BE2C (cell line): ENCODE measurements at regions not wholly inside any gene's neighbourhood (a gene's known extent, or its start where the extent isn't known, plus 50 kb on each side); places are given as distances from the start of the nearest gene placed in this dataset.
"Not testable (repeated sequence)": the region's sequence is repeated elsewhere in the genome, so short reads cannot be mapped to it uniquely, and the experiment has no call there.

ENCODE experiments used
- DNase-seq: peaks from one replicate; pipeline ENCODE4 v3.0.0-alpha.2; 2020
- H3K27me3 ChIP-seq: fragments of 250-450 bp; sonication (Bioruptor Pico); 2 replicates; pipeline ENCODE4 v1.5.1; 2020; ENCODE audit warnings: mild to moderate bottlenecking
- H3K36me3 ChIP-seq: fragments of 250-450 bp; sonication (Bioruptor Pico); 2 replicates; pipeline ENCODE4 v1.5.1; 2020; ENCODE audit warnings: mild to moderate bottlenecking
- H3K4me1 ChIP-seq: fragments of 250-450 bp; sonication (Bioruptor Pico); 2 replicates; pipeline ENCODE4 v1.5.1; 2020
- H3K4me3 ChIP-seq: 2 replicates; pipeline ENCODE4 v1.5.1; 2011; ENCODE audit warnings: low read depth, low read length
- H3K9me3 ChIP-seq: fragments of 250-450 bp; sonication (Bioruptor Pico); 2 replicates; pipeline ENCODE4 v1.5.1; 2020
- TF ChIP-seq, protein P1 (sequence below): IDR thresholded peaks from 2 replicates; pipeline ENCODE4 v1.5.1; 2012; ENCODE audit warnings: mild to moderate bottlenecking, low read depth, low read length

DNA sequence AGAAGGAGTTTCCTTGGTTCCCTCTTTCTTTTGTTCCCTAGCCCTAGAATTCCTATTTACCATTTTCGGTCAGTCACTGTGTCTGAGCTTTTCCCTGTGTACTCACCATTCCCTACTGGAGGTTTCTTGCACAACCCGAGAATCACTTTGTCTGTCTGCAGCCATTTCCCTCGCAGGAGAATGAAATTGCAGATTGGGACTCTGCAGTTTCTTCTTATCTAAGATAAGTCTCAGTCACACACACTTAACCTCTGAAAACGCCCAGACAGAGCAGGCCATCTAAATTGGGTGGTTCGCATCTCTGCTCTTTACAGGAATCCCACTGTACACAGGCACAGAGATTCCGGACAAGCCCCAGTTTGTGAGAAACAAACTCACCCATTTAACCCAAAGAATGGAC, 58.6 kb upstream of the CNTNAP2 start:
- H3K27me3 ChIP-seq, result no peaks in the 10 kb centered on the region
- H3K36me3 ChIP-seq, result no peaks in the 10 kb centered on the region
- H3K9me3 ChIP-seq, result no peaks in the 10 kb centered on the region; the same call in 1 of the 2 replicates
- no peak for DNase-seq
- no peak overlapping the region for H3K4me3 ChIP-seq
- TF ChIP-seq, protein P1, sequence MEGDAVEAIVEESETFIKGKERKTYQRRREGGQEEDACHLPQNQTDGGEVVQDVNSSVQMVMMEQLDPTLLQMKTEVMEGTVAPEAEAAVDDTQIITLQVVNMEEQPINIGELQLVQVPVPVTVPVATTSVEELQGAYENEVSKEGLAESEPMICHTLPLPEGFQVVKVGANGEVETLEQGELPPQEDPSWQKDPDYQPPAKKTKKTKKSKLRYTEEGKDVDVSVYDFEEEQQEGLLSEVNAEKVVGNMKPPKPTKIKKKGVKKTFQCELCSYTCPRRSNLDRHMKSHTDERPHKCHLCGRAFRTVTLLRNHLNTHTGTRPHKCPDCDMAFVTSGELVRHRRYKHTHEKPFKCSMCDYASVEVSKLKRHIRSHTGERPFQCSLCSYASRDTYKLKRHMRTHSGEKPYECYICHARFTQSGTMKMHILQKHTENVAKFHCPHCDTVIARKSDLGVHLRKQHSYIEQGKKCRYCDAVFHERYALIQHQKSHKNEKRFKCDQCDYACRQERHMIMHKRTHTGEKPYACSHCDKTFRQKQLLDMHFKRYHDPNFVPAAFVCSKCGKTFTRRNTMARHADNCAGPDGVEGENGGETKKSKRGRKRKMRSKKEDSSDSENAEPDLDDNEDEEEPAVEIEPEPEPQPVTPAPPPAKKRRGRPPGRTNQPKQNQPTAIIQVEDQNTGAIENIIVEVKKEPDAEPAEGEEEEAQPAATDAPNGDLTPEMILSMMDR, result no peak
- H3K4me1 ChIP-seq, result no peaks in the 10 kb centered on the region

GRCh38 chr7:146054909-146055308, 61.7 kb upstream of the CNTNAP2 start:
- no peak overlapping the region for H3K4me3 ChIP-seq
- no peaks in the 10 kb centered on the region; the same call in 1 of the 2 replicates for H3K9me3 ChIP-seq
- H3K36me3 ChIP-seq, result no peaks in the 10 kb centered on the region
- no peaks in the 10 kb centered on the region for H3K27me3 ChIP-seq
- TF ChIP-seq, protein P1, result no peak
- H3K4me1 ChIP-seq, result no peaks in the 10 kb centered on the region
- no peak for DNase-seq

DNA sequence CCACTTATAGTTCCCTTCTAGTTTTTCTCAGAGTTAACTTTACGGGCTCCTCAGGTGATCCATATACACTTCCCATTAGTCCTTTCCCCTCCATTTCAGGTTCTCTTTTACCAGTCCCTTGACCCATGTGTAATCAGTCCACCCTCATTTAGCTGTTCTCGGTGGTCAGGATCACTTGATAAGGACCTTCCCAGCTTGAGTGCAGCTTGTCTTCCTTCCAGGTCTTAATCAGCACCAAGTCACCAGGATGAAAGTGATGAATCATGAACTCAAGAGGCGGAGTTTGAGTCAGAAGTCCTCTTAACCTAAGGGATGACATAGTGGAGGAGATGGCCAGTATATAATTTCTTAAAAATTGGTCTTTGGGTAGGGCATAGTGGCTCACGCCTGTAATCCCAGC, 63.1 kb upstream of the CNTNAP2 start:
- Histone ChIP-seq H3K27me3 (no peaks in the 10 kb centered on the region), H3K4me3 (no peak overlapping the region), H3K36me3 (no peaks in the 10 kb centered on the region), H3K4me1 (no peaks in the 10 kb centered on the region), H3K9me3 (no peaks in the 10 kb centered on the region; the same call in 1 of the 2 replicates)
- DNase-seq, result no peak
- TF ChIP-seq, protein P1, result no peak

- not testable (repeated sequence) for H3K27me3 ChIP-seq, DNase-seq, H3K4me3 ChIP-seq, H3K4me1 ChIP-seq, H3K36me3 ChIP-seq, H3K9me3 ChIP-seq
Measured at GRCh38 chr7:146043310-146043709, 73.3 kb upstream of the CNTNAP2 start.

DNA sequence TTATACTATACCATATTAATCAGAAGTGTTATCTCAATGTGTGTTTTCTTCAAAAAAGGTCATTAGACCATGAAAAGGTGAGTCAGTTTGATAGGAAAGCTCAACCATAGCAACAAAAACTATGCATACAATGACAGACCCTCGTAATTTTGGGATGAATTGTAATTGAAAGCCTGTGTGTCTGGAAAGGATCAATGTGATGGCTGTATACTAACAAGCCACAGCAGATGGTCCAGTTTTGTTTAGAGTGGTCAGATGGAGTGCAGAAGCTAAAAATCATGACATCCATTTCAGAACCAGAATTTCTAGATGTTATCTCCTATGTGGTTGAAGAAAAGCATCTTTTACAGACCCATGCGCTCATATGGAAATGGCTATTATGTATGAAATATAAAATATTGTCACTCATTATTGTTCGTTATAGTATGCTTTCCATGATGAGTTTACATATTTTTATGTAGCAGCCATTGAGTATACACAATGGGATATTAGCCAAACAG, 88.3 kb upstream of the CNTNAP2 start:
- Histone ChIP-seq H3K36me3 (no peaks in the 10 kb centered on the region), H3K4me3 (no peak overlapping the region), H3K9me3 (no peaks in the 10 kb centered on the region), H3K27me3 (no peaks in the 10 kb centered on the region), H3K4me1 (no peaks in the 10 kb centered on the region)
- no peak for DNase-seq
- TF ChIP-seq, protein P1, result no peak

DNA sequence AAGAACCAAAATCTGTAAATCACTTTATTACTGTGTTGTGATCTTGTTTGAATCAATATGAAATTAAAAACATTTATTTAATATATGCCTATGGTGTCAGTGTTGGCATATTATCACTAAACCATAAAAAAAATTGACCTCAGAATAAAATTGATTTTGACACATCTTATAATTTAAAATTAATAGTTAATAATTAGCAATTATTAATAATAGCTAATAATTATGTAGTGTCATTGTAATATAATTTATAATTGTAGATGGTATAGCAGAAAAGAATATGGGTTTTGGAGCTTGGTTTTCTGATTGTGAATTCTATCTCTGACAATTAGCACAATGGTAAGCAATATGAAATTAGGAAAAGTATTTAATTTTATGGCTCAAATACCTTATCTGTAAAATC, 89.4 kb upstream of the CNTNAP2 start:
- no peak for DNase-seq
- Histone ChIP-seq H3K9me3 (no peaks in the 10 kb centered on the region), H3K4me1 (no peaks in the 10 kb centered on the region), H3K27me3 (no peaks in the 10 kb centered on the region), H3K4me3 (no peak overlapping the region), H3K36me3 (no peaks in the 10 kb centered on the region)
- TF ChIP-seq, protein P1, result no peak

GRCh38 chr7:146022776-146023175, 93.8 kb upstream of the CNTNAP2 start:
- no peaks in the 10 kb centered on the region for H3K9me3 ChIP-seq
- H3K4me1 ChIP-seq, result no peaks in the 10 kb centered on the region
- TF ChIP-seq, protein P1, result no peak
- DNase-seq, result no peak
- H3K27me3 ChIP-seq, result no peaks in the 10 kb centered on the region
- H3K4me3 ChIP-seq, result no peak overlapping the region
- no peaks in the 10 kb centered on the region for H3K36me3 ChIP-seq

GRCh38 chr7:146019041-146020004, 97.3 kb upstream of the CNTNAP2 start:
- H3K4me3 ChIP-seq, H3K4me1 ChIP-seq, H3K9me3 ChIP-seq, H3K36me3 ChIP-seq, DNase-seq, H3K27me3 ChIP-seq: not testable (repeated sequence)

GRCh38 chr7:146017366-146017765, 99.2 kb upstream of the CNTNAP2 start:
- not testable (repeated sequence) for H3K27me3 ChIP-seq, H3K4me1 ChIP-seq, H3K36me3 ChIP-seq, DNase-seq, H3K9me3 ChIP-seq, H3K4me3 ChIP-seq
